GM18505 (cell line): ENCODE measurements at regions not wholly inside any gene's neighbourhood (a gene's known extent, or its start where the extent isn't known, plus 50 kb on each side); places are given as distances from the start of the nearest gene placed in this dataset.

ENCODE experiments used
- ATAC-seq: cut with Tn5 transposase; IDR thresholded peaks from one replicate; pipeline ENCODE4 v1.9.1; 2021; ENCODE audit not compliant: unreplicated experiment
- POLR2A ChIP-seq: IDR thresholded peaks from 4 replicates; pipeline ENCODE4 v1.6.1; 2011; ENCODE audit warnings: borderline replicate concordance; ENCODE audit not compliant: insufficient read depth, insufficient read length; ENCODE audit errors: extremely low read depth

GRCh38 chr7:25520017-25520416 lies 291.7 kb upstream of the NPVF start:
- no peak for TF ChIP-seq POLR2A

GRCh38 chr7:25520516-25520915 lies 292.2 kb upstream of the NPVF start:
- TF ChIP-seq POLR2A: no peak
- ATAC-seq: no peak

More at GRCh38 chr7:25520017-25520416, 291.7 kb upstream of the NPVF start:
- ATAC-seq: no peak

- no peak for TF ChIP-seq POLR2A
- ATAC-seq: no peak
These were observed 292.9 kb upstream of the NPVF start for GRCh38 chr7:25521236-25521635.

- TF ChIP-seq POLR2A: no peak
- ATAC-seq: no peak
These were observed 294.4 kb upstream of the NPVF start for GRCh38 chr7:25522727-25523126.

- no peak for TF ChIP-seq POLR2A
- no peak for ATAC-seq
These were observed 299.4 kb upstream of the NPVF start for GRCh38 chr7:25527665-25528170.

GRCh38 chr7:25529320-25529719 lies 301.0 kb upstream of the NPVF start:
- ATAC-seq: no peak
- no peak for TF ChIP-seq POLR2A

GRCh38 chr7:25536851-25537250 lies 308.6 kb upstream of the NPVF start:
- TF ChIP-seq POLR2A: no peak
- ATAC-seq: no peak

- no peak for ATAC-seq
- no peak for TF ChIP-seq POLR2A
These were observed 309.5 kb upstream of the NPVF start for GRCh38 chr7:25537662-25538375.

GRCh38 chr7:25541094-25541821 lies 313.0 kb upstream of the NPVF start:
- no peak for TF ChIP-seq POLR2A
- no peak for ATAC-seq

- no peak for ATAC-seq
These were observed 313.6 kb upstream of the NPVF start for GRCh38 chr7:25541877-25542276.

GRCh38 chr7:25543210-25543609 lies 314.9 kb upstream of the NPVF start:
- ATAC-seq: no peak
- no peak for TF ChIP-seq POLR2A

More at GRCh38 chr7:25541877-25542276, 313.6 kb upstream of the NPVF start:
- no peak for TF ChIP-seq POLR2A

GRCh38 chr7:25543798-25544197 lies 315.5 kb upstream of the NPVF start:
- no peak for ATAC-seq
- TF ChIP-seq POLR2A: no peak

- TF ChIP-seq POLR2A: no peak
- no peak for ATAC-seq
These were observed 316.0 kb upstream of the NPVF start for GRCh38 chr7:25544254-25544653.
